ENCODE measurements at regions not wholly inside any gene's neighbourhood (a gene's known extent, or its start where the extent isn't known, plus 50 kb on each side); places are given as distances from the start of the nearest gene placed in this dataset.
A peak's percentile ranks its signal among the peaks of the same experiment; 100 is the strongest.
"Not testable (repeated sequence)": the region's sequence is repeated elsewhere in the genome, so short reads cannot be mapped to it uniquely, and the experiment has no call there.

- Mint-ChIP-seq H3K36me3 (ENCODE audit: low read depth) (no peaks in the 10 kb centered on the region), H3K4me1 (peaks cover 31% of the 10 kb centered on the region), H3K27me3 (ENCODE audit: insufficient read depth) (no peaks in the 10 kb centered on the region), H3K4me3 (no peak overlapping the region), H3K27ac (no peak overlapping the region), H3K9me3 (no peaks in the 10 kb centered on the region)
- no peak overlapping the region for H3K4me3 ChIP-seq (ENCODE audit: low read length)
- DNase-seq, result no peak
- H3K27ac ChIP-seq (ENCODE audit: low read depth, low read length), result peak overlapping the region; percentile 29
- TF ChIP-seq CTCF (conservative IDR thresholded peaks at IDR 0.05), result no peak
- no peak overlapping the region for H3K9ac ChIP-seq (ENCODE audit: extremely low read depth, low read length, poor library complexity, severe bottlenecking)
- WGBS, 2 experiments (ENCODE audit: insufficient coverage in 1 of 2, insufficient read length in 1 of 2), result 98 to 100% methylated on average over 2 to 3 of the region's 3 CpGs
- H3K9me3 ChIP-seq (ENCODE audit: control insufficient read depth, low read length), result no peaks in the 10 kb centered on the region
- H3K27me3 ChIP-seq (ENCODE audit: control insufficient read depth, insufficient read depth, low read length, poor library complexity, severe bottlenecking), result no peaks in the 10 kb centered on the region
- H3K4me1 ChIP-seq (ENCODE audit: control insufficient read depth, insufficient read depth, low read length), result peaks cover 10% of the 10 kb centered on the region
- no peaks in the 10 kb centered on the region for H3K36me3 ChIP-seq (ENCODE audit: control insufficient read depth, insufficient read depth, low read length)
Measured at GRCh38 chr1:9442986-9443385, 96.3 kb upstream of the SLC25A33 start.

GRCh38 chr1:9443913-9444445 is 95.3 kb upstream of the SLC25A33 start:
- no peak for DNase-seq
- no peak overlapping the region for H3K9ac ChIP-seq (ENCODE audit: extremely low read depth, low read length, poor library complexity, severe bottlenecking)
- Mint-ChIP-seq H3K9me3 (no peaks in the 10 kb centered on the region), H3K27ac (no peak overlapping the region), H3K27me3 (ENCODE audit: insufficient read depth) (no peaks in the 10 kb centered on the region), H3K36me3 (ENCODE audit: low read depth) (no peaks in the 10 kb centered on the region), H3K4me3 (no peak overlapping the region), H3K4me1 (peaks cover 33% of the 10 kb centered on the region)
- peak overlapping the region; percentile 84 for H3K27ac ChIP-seq (ENCODE audit: low read depth, low read length)
- H3K27me3 ChIP-seq (ENCODE audit: control insufficient read depth, insufficient read depth, low read length, poor library complexity, severe bottlenecking), result no peaks in the 10 kb centered on the region
- H3K36me3 ChIP-seq (ENCODE audit: control insufficient read depth, insufficient read depth, low read length), result no peaks in the 10 kb centered on the region
- H3K9me3 ChIP-seq (ENCODE audit: control insufficient read depth, low read length), result no peaks in the 10 kb centered on the region
- TF ChIP-seq CTCF (conservative IDR thresholded peaks at IDR 0.05), result no peak
- H3K4me1 ChIP-seq (ENCODE audit: control insufficient read depth, insufficient read depth, low read length), result peaks cover 11% of the 10 kb centered on the region
- 74 to 86% methylated on average over 10 to 14 of the region's 14 CpGs for WGBS, 2 experiments (ENCODE audit: insufficient coverage in 1 of 2, insufficient read length in 1 of 2)
- H3K4me3 ChIP-seq (ENCODE audit: low read length), result no peak overlapping the region

- TF ChIP-seq CTCF (conservative IDR thresholded peaks at IDR 0.05), result no peak
- Histone ChIP-seq H3K27ac (ENCODE audit: low read depth, low read length) (peak overlapping the region; percentile 36), H3K36me3 (ENCODE audit: control insufficient read depth, insufficient read depth, low read length) (no peaks in the 10 kb centered on the region), H3K4me3 (ENCODE audit: low read length) (no peak overlapping the region), H3K9ac (ENCODE audit: extremely low read depth, low read length, poor library complexity, severe bottlenecking) (no peak overlapping the region), H3K27me3 (ENCODE audit: control insufficient read depth, insufficient read depth, low read length, poor library complexity, severe bottlenecking) (no peaks in the 10 kb centered on the region), H3K4me1 (ENCODE audit: control insufficient read depth, insufficient read depth, low read length) (peaks cover 13% of the 10 kb centered on the region), H3K9me3 (ENCODE audit: control insufficient read depth, low read length) (no peaks in the 10 kb centered on the region)
- no peak overlapping the region for H3K4me3 Mint-ChIP-seq
- DNase-seq, result no peak
- H3K36me3 Mint-ChIP-seq (ENCODE audit: low read depth), result no peaks in the 10 kb centered on the region
- H3K4me1 Mint-ChIP-seq, result peaks cover 31% of the 10 kb centered on the region
- H3K27ac Mint-ChIP-seq, result no peak overlapping the region
- WGBS, 2 experiments (ENCODE audit: insufficient coverage in 1 of 2, insufficient read length in 1 of 2), result 93 to 95% methylated on average over 12 of the region's 12 CpGs
- H3K9me3 Mint-ChIP-seq, result no peaks in the 10 kb centered on the region
- H3K27me3 Mint-ChIP-seq (ENCODE audit: insufficient read depth), result no peaks in the 10 kb centered on the region
Measured at GRCh38 chr1:9444532-9444931, 94.7 kb upstream of the SLC25A33 start.

- peaks cover 32% of the 10 kb centered on the region for H3K4me1 Mint-ChIP-seq
- WGBS, 2 experiments (ENCODE audit: insufficient coverage in 1 of 2, insufficient read length in 1 of 2), result 87% methylated on average over 7 to 10 of the region's 10 CpGs
Measured at GRCh38 chr1:9445081-9445480, 94.2 kb upstream of the SLC25A33 start.

More at GRCh38 chr1:9445081-9445480, 94.2 kb upstream of the SLC25A33 start:
- not testable (repeated sequence) for H3K27me3 Mint-ChIP-seq (ENCODE audit: insufficient read depth); H3K4me3 ChIP-seq (ENCODE audit: low read length); H3K27ac Mint-ChIP-seq; H3K36me3 Mint-ChIP-seq (ENCODE audit: low read depth); H3K9me3 Mint-ChIP-seq; H3K9ac ChIP-seq (ENCODE audit: extremely low read depth, low read length, poor library complexity, severe bottlenecking); DNase-seq; H3K9me3 ChIP-seq (ENCODE audit: control insufficient read depth, low read length); H3K4me3 Mint-ChIP-seq; H3K27me3 ChIP-seq (ENCODE audit: control insufficient read depth, insufficient read depth, low read length, poor library complexity, severe bottlenecking); H3K36me3 ChIP-seq (ENCODE audit: control insufficient read depth, insufficient read depth, low read length); H3K27ac ChIP-seq (ENCODE audit: low read depth, low read length)
- peaks cover 17% of the 10 kb centered on the region for H3K4me1 ChIP-seq (ENCODE audit: control insufficient read depth, insufficient read depth, low read length)
